ENCODE measurements at regions not wholly inside any gene's neighbourhood (a gene's known extent, or its start where the extent isn't known, plus 50 kb on each side); places are given as distances from the start of the nearest gene placed in this dataset.

DNA sequence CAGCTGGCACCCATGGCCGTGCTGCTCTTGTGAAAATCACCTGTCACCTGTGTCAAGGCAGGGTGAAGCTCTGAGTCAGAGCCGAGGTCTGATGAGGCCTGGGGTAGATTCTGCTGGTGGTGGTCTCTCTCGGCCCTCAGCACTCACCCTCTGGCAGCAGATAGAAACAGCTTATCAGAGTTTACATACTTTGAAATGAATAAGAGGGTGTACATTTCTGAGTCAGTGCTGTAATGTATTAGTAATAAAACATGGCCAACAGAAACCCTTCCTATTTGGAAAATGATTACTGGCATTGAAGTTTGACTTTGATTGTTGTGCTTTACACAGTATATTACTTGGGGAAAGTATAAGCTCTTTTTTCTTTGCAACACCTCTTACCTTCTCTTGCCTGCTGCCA is 228.8 kb downstream of the SNX10 start:
- DNase-seq, result no peak

DNA sequence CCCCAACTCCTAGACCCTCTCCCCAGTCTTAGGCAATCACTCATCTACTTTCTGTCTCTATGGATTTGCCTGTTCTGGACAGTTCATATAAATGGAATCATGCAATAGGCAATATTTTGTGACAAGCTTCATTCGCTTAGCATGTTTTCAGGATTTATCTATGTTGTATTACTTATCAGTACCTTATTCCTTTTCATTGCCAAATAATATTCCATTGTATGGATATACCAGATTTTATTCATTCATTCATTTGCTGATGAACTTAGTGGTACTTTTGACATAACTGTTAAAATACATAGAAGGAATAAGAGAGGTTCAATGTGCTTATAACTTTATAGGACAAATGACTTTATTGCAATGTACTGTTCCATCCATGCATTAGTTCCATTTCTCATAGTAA is 231.0 kb downstream of the SNX10 start:
- DNase-seq, result no peak

DNA sequence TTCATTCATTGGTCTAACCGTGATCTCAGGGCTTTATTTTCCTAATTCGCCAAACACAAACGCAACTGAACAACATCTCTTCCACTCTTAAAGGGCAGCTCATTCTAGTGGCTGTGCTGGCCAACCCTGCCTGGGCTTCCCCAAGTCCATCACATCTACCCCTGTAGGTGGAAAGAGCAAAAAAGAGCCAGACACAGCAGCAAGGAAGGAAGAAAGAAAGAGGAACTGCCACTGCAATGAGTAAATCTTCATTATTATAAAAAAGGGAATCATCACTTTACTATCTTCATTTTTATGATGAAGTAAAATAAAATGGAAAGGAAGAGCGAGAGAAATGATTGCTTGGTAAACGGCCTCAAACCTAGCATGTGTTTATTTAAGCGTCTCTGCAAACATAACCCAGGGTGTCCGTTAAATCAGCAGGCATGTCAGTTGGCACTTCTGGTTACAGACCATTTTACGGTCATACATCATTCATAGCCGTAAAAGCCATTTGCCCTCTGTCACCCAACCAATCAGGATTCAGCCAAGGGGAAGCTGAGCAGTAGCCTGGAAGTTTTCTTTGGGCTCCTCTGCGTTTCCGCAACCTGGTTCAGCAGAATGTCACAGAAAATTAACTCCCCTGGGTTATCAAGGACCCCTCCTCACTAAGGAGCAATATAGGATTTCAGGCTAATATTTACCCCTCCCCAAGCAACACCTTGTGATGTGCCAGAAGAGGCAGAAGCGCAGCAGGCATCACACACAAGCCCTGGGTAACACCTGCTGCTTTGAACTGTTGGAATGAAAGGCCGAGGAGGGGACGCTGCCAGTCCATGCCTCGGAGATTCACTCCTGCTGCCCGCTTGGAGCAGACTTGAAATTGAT is 234.0 kb downstream of the SNX10 start:
- no peak for DNase-seq

DNA sequence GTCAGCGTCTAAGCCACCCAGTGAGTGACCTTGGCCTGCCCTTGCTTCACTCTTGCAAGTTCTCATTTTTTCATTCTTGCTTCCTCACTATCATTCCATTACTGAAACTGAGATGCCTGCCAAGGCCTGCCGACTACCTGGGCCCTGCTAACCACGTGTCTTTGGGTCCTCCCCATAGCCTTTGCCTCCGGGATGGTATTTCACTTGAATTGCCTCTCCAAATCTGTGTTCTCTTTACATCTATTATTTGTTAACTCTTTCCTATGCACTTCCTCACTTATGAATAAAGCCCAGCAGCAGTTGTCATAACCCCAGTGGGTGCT is 234.6 kb downstream of the SNX10 start:
- no peak for DNase-seq

DNA sequence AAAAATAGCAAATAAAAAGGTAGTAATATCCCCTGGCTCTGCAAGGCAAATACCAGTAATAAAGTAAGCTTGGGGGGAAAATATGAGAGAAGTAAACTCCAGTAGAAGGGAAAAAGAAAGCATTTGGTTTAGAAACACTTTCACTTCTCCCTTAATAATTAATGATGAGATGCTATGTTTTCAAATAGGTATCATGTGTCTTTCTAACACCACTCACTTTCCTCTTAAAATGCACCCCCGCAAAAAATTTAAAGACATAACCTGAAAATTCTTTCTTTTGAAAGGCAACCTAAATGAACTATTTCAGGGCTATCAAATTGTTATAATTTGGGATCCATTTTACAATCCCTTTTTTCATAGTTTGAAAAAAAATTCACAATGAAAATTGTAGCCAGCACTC is 240.3 kb downstream of the SNX10 start:
- DNase-seq, result no peak

DNA sequence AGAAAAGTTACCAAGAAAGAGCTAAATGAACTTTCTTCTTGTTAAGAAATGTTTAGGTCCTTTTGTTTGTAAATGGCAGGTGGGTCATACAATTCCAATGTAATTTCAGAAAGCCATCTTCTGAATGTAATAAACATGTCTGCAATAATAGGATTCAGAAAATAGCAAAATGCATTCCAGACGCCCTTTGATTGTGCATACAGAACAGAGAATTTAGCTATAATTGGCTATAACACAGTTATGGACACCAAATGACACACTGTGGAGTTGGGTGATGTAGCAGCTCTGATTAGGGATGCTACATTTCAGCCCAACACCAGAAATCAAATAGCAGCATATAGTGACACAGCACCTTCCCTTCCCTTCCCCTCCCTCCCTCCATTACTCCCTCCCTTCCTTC is 240.8 kb downstream of the SNX10 start:
- no peak for DNase-seq

DNA sequence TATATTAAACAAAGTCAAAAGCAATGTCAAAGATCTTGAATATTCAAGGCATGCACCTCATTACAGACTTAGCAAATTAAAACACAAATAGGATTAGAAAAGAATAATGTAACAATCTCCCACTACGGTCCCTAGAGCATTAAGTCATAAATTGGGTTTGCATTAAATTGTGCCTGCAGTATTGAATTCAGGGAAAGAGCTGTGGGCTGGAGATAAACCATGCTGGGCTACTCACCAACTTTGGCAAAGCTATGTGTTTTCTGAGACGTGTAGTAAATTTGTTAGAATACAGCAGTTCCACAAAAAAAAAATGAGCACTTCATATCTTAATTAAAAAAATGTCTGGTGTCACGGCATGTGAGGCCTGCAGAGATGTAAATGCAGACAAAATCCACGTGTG is 241.6 kb downstream of the SNX10 start:
- no peak for DNase-seq

DNA sequence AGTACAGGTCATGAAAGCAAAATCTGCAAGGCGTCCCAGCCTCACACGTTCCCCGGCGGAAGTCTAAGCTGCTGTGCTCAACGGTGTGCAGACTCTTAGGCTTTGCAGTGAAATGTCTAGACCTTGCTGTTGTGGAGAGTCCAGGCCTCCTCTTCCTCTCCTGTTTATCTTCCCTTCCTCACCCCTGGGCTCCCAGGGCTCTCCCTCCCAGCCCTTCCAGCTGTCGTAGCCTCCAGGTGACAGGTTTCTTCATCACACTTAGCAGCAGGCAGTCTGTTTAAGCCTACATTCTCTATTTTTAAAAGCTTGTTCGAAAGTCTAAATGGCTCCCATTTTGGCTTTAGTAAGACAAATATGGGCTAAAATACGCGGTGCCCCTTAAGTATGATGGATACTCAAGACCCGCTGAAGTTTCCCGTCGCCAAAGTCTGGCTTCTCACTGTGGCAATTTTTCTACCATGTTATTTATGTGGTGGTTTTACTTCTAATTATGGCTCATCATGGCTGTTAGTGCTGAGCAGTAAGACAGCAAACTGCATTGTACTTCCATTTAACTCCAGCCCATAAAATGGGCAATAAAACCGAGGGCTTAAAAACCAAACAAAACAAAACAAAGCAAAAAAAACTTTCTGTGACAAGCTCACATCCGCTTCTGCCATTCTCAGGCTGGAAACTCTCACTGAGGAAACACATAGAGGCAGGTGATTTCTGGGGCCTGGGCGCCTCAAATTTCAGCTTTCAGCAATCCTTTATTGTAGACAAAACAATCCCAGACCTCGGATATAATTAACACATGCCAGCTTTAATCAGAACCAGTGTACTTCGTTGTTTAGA is 243.2 kb downstream of the SNX10 start:
- DNase-seq, result no peak

DNA sequence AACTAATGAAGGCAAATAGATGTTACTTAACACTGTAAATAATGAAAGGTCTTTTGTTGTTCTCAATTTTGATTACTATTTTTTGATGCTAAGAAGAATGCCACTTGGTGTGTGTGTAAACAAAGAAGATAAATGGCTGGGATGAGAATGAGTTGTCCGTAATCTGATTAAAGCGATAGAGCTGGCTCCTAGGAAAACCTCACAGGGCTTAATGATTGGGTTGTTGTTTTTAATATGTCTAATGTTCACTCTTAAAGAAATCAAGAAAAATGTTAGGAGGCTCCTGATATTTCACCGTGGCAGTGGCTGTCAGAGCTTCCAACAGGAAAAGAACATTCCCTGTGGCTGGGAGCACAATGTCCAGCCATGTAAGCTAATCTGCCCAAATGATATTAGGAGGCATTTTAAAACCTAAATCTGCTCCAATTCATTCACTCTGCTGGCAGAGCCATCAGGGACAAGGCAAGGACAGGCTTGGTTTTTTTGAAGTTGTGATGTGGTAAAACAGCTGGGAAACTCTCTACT is 243.9 kb downstream of the SNX10 start:
- no peak for DNase-seq

DNA sequence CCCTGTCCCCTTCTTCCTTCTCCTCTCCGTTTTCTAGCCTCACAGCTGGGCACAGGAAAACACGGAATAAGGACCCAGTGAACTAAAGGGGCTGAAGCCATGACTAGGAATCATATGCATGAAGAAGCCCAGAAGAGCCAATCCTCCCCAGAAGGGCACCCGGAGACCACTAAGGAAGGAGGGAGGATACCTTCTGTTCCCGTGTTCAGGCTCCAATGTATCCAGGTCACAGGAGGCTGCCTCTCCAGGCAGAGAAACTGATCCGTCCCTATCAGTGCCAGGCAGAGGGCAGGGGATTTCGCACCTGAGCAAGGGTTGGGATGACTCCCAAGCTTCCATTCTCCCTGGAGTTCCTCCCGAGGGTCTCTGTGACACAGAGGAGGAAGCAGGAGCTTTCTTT is 246.6 kb downstream of the SNX10 start:
- DNase-seq, result no peak

DNA sequence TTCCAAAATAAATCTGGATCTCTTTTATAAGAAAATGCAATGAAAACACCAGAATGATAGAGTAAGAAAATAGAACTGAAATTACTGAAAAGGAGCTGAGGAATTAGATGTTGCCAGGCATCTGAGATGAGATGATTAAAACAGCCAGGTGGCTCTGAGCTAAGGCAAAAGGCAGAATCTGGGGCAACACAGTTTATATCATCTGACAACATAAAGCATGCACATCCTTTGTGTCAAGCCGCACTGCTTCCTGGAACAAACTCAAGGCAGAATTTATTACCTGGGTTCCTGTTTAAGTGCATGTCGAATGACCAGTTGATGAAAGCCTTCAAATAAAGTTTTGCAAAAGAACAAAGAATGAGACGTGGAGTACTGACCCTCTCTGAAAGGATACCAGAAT is 247.0 kb downstream of the SNX10 start:
- DNase-seq, result no peak

DNA sequence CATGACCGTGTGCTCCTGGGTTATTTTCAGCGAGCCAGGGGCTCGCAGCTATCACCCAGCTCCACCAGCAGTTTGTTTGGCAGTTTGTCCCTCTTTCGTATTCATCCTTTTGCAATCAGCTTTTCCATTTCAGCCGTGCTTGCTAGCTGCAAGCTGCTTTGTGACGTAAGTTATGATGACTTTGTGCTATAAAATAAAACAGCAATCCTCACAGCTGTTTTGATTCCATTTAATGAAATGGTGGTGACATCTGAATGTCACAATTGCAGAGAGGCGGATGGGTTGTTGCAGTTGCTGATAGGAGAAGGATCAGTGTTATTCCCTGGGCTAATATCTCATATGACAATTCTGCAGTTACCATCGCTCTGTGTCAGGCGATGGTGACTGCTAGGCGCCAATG is 251.7 kb downstream of the SNX10 start:
- no peak for DNase-seq

DNA sequence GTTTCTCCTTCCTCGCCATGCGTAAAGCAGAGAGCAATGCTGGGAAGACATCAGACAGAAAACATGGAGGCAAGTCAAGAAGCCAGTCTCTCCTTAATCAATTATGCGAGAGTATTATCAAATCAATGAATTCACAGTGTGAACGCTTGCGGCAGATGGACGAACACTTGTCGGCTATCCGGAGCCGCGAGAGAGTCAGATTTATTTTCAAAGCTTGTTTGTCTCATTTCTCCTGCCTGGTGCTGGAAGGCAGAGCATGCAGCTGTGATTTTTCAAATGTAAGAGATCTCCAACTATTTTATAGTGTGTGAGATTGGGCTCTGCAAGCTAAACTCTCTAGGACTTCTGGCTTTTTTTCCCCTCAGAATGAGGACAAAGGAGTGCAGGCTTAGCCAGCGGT is 252.3 kb downstream of the SNX10 start:
- no peak for DNase-seq

DNA sequence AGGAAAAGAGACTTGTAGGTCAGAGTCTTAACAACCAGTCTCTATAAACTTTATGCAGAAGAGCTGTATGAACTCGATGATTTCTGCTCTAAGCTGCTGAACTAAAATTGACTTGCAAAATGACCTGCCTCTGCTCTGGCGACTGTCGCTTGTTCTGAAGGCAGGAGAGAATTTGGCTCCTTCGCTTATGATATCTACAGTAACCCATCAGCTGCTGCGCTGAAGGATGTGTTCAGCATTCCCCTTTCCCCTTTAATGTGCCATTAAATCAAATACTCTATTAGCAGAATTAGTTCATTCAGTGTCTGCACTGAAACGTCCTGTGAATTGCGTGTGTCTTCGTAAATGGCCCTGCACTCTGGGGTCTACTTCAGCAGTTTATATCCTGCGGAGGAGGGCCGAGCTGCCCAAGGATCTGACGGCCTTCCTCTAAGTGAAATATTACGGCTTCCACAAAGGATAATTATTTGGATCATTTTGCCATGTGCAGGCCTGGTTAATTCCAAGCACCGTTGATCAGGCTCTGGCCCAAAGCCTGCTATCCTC is 254.9 kb downstream of the SNX10 start:
- DNase-seq, result no peak

DNA sequence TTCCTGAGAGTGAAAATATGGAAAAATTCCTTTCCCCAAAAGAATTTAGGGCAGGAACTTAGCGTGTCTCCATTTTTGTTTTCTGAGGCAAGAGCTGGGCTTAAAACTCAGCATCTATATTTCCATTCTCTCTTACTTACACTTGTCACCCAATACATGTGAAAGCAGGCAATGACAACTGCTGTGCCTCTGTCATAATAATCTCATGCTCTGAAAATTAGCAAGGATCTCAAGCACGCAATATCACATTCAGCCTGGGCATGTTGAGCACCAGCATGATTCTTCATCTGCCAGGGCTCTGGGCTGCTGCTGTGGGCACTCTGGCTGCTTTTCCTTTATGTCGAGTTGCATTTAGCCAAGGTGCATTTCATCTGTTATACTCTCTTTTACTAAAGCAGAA is 255.5 kb downstream of the SNX10 start:
- DNase-seq, result no peak

DNA sequence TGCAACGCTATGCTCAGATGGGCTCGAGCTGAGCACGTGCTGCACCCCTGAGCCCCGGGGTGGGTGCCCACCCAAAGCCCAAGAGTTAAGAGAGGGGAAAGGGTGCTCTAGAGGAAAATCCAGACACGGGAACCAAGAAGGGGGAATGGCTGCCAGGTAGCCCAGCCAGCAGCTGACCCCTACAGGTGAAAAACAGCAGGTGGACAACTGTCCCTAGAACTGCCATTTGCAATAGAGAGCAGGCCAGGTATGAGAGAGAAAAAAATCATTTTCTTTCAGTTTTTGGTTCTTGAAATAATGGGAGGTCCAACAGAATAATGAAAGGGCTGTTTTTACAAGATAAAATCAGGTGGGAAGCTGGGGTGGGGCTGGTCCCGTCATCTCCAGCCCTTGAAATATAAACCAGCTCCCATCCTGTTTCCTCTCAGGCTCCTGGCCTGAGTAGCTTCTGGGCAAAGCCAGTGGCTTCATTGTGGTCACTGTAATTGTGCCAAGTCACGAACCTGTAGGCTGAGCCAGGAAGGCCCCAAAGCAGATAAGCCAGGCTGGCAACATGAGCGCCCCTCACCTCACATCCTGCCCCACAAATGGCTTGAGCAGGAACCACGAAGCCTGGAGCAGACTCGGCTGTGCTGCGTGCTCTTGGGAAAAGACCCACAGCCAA is 257.8 kb downstream of the SNX10 start:
- DNase-seq, result no peak

DNA sequence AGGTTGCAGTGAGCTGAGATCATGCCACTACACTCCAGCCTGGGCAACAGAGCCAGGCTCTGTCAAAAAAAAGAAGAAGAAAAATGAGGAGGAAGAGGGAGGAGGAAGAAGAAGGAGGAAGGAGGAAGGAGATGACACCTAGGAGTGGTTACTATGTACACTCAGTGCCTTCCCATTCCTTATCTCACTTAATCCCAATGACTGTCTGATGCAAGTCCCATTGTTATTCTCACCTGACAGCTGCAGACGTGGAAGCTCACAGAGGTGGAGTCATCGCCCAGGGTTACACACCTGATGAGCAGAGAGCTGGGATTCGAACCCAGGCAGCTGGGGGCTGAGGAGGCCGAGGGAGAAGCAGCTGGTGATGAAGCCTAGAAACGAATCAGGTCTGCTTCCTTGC is 258.8 kb downstream of the SNX10 start:
- no peak for DNase-seq

DNA sequence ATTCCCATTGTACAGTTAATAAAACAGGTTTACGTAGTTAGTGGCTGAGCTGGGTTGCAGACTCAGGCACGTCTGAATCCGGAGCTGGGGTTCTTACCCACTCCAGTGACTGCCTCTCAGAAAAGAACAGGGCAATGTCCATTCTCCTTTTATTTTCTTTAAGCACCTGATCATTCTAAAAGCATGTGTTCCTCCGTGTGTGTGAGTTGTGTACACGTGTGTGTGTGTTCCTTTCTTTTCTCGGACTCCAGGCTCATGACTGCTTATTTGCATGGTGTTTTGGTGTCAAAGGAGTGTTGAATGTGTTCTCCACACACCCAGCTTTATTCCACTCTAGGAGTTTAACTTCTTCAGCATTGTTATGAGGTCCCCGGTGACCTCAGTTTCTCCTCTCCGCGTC is 260.1 kb downstream of the SNX10 start:
- no peak for DNase-seq

DNA sequence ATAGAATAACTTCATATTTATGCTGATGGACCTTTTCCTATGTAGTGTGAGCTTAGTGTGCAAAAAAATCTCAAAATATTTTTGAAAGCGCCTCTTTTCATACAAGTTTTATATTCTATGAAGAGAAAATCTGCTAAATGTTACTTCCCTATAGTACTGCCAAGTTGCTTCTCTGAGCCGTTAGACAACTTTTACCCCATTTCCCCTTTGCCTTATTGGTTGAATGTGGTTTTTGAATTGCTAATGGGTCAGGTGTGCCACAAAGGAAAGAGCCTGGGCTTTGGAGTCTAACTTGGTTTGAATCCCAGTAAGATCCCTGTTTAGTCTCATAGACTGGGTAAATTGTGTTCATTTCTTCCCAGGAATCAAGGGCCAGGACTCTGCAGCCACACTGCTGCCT is 261.5 kb downstream of the SNX10 start:
- DNase-seq, result no peak

DNA sequence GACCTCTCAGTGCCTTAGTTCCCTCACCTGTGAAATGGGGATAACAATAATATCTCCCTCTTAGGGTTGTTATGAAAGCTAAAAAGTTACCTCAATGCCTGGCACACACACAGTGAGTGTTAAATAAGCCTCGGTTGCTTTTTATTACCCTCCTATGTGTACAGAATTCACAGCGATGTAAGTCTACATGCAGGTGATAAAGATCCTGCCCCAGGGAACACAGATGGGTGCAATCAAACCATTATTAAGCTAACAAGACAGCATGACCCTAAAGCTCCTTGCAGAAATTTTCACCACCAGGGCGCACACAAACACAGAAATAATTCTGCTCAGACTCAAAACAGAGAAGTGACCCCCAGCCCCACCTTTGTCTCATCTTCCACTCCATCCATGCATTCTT is 261.9 kb downstream of the SNX10 start:
- no peak for DNase-seq

DNA sequence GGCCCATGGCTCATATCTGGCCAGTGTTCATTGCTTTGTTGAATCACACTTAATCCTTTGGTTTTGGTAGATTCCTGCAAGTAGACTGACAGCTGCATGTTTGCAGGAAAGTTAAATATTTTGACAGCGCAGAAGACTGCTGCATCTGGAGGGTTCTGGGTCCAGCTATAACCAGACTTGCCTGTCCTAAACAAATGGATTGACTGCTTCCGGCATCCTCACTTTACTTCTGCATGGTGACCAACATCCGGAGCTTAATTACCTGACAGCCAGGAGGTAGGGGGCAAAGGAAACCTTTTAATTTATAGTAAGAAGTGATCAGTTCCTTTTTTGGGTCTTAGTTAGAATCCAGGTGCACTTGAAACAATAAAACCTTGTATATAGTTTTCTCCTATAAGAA is 263.3 kb downstream of the SNX10 start:
- no peak for DNase-seq

DNA sequence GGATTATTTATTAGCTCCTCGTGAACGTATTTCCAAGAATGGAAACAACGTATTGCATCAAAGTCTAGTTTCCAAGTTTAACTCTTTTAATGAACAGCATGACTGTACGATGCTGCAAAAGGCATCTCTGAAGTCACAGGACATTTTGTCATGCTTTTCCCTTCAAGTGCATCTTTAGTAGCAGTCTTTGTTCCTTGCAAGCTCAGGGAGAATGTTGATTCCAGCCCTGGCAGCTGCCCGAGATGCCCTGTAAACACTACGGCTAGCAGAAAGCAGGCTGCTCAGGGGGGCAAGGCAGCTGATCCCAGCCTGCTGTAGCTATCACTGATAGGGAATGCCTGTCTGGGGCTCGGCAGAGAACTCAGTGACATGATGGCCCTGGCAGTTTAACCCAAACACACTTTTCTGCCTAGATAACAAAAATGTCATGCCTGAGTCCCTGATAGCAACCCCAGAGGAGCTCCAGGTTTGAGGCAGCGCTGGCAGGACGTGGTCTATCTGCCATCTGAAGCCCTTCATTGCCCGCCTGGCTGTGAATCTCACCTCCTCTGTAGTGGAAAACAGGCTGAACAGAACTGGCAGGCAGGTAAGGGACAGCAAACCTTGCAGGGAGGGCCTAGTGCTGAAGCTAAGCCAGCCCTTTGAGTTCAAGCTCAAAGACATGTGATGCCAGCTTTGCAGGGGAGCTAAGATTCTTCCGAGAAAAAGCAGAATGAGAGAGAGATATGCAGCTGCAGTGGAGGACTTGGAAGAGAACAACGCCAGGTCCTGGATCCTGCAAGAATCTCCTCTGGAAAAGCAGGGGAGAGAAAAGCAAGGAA is 264.6 kb downstream of the SNX10 start:
- no peak for DNase-seq

Measured in CD4-positive, alpha-beta T cell treated with Interleukin-17A for 1 hour (primary cell).